WTC11 (cell line): ENCODE measurements at regions not wholly inside any gene's neighbourhood (a gene's known extent, or its start where the extent isn't known, plus 50 kb on each side); places are given as distances from the start of the nearest gene placed in this dataset.

ENCODE experiments used
- ATAC-seq: fragments of 200-7000 bp; cut with Tn5 transposase; 2 replicates; pipeline ENCODE4 v1.10.0; 2021; ENCODE audit warnings: mild to moderate bottlenecking, moderate library complexity
- CTCF ChIA-PET: fragments of 300-600 bp; sonication (Branson Sonifier 250); formaldehyde crosslinking; loops from one replicate; lab custom pipeline; 2021; ENCODE audit warnings: antibody characterized with exemption; lab: Charles Lee
- POLR2A ChIA-PET: fragments of 350-600 bp; sonication (Branson Sonifier 250); formaldehyde crosslinking; loops from one replicate; lab custom pipeline; 2021; ENCODE audit warnings: antibody characterized with exemption; lab: Charles Lee
- DNase-seq: peaks from one replicate; pipeline ENCODE4 v3.0.0; 2021; ENCODE audit warnings: low spot score
- H3K27ac Mint-ChIP-seq: 2 replicates; pipeline ENCODE4 v1.8.0; 2021; ENCODE audit warnings: mixed read lengths
- H3K27me3 Mint-ChIP-seq: 2 replicates; pipeline ENCODE4 v1.8.0; 2021; ENCODE audit warnings: low read depth, mild to moderate bottlenecking, moderate library complexity, mixed read lengths
- H3K36me3 Mint-ChIP-seq: 2 replicates; pipeline ENCODE4 v1.8.0; 2021; ENCODE audit warnings: mixed read lengths
- H3K4me1 Mint-ChIP-seq: 2 replicates; pipeline ENCODE4 v1.8.0; 2022; ENCODE audit warnings: mixed read lengths
- H3K4me3 Mint-ChIP-seq: 2 replicates; pipeline ENCODE4 v1.8.0; 2021; ENCODE audit warnings: mild to moderate bottlenecking, moderate library complexity, mixed read lengths
- H3K9me3 Mint-ChIP-seq: 2 replicates; pipeline ENCODE4 v1.8.0; 2021; ENCODE audit warnings: mixed read lengths
- ATF3 ChIP-seq: sonication (generic); formaldehyde crosslinking; conservative IDR thresholded peaks from 2 replicates; pipeline ENCODE4 v1.8.1; 2022; ENCODE audit warnings: mild to moderate bottlenecking, missing genetic modification reagents
- ATF6 ChIP-seq: sonication (generic); formaldehyde crosslinking; IDR thresholded peaks from 2 replicates; pipeline ENCODE4 v1.8.1; 2023; ENCODE audit warnings: mild to moderate bottlenecking, missing genetic modification reagents
- CBFB ChIP-seq: sonication (generic); formaldehyde crosslinking; IDR thresholded peaks from 2 replicates; pipeline ENCODE4 v1.8.1; 2022; ENCODE audit warnings: mild to moderate bottlenecking, low read depth, missing genetic modification reagents
- CDX4 ChIP-seq: fragments of 250-450 bp; sonication (Bioruptor Pico); IDR thresholded peaks from 2 replicates; pipeline ENCODE4 v1.9.0; 2021; ENCODE audit warnings: moderate library complexity, mild to moderate bottlenecking, inconsistent platforms, borderline replicate concordance
- CREB1 ChIP-seq: sonication (generic); formaldehyde crosslinking; IDR thresholded peaks from 2 replicates; pipeline ENCODE4 v1.8.0; 2023; ENCODE audit warnings: mild to moderate bottlenecking, missing genetic modification reagents
- CTCF ChIP-seq: fragments of 200-600 bp; IDR thresholded peaks from 2 replicates; pipeline ENCODE4 v1.8.0; 2022; ENCODE audit warnings: antibody characterized with exemption
- ERG ChIP-seq: fragments of 250-450 bp; sonication (Bioruptor Pico); IDR thresholded peaks from 2 replicates; pipeline ENCODE4 v1.8.0; 2021; ENCODE audit warnings: mild to moderate bottlenecking
- FOXJ3 ChIP-seq: sonication (generic); formaldehyde crosslinking; IDR thresholded peaks from 2 replicates; pipeline ENCODE4 v1.9.0; 2021; ENCODE audit warnings: missing genetic modification reagents, mild to moderate bottlenecking, borderline replicate concordance
- HMGA2 ChIP-seq: fragments of 250-450 bp; sonication (Bioruptor Pico); IDR thresholded peaks from 2 replicates; pipeline ENCODE4 v1.4.0; 2021; ENCODE audit warnings: mild to moderate bottlenecking, moderate library complexity
- NFATC4 ChIP-seq: fragments of 250-450 bp; sonication (Bioruptor Pico); IDR thresholded peaks from 2 replicates; pipeline ENCODE4 v1.9.0; 2021; ENCODE audit warnings: mild to moderate bottlenecking
- NR1H2 ChIP-seq: sonication (generic); formaldehyde crosslinking; IDR thresholded peaks from 2 replicates; pipeline ENCODE4 v1.9.0; 2021; ENCODE audit warnings: mild to moderate bottlenecking, moderate library complexity, missing genetic modification reagents
- NR2C2 ChIP-seq: sonication (generic); formaldehyde crosslinking; IDR thresholded peaks from 2 replicates; pipeline ENCODE4 v1.8.0; 2022; ENCODE audit warnings: mild to moderate bottlenecking, missing genetic modification reagents
- PREB ChIP-seq: sonication (generic); formaldehyde crosslinking; IDR thresholded peaks from 2 replicates; pipeline ENCODE4 v1.8.1; 2022; ENCODE audit warnings: mild to moderate bottlenecking, missing genetic modification reagents, moderate library complexity, borderline replicate concordance
- PRRX2 ChIP-seq: fragments of 250-450 bp; sonication (Bioruptor Pico); IDR thresholded peaks from 2 replicates; pipeline ENCODE4 v1.8.0; 2021; ENCODE audit warnings: mild to moderate bottlenecking
- SMAD3 ChIP-seq: sonication (generic); formaldehyde crosslinking; IDR thresholded peaks from 2 replicates; pipeline ENCODE4 v1.8.0; 2022; ENCODE audit warnings: missing genetic modification reagents, mild to moderate bottlenecking, borderline replicate concordance
- SP1 ChIP-seq: sonication (generic); formaldehyde crosslinking; conservative IDR thresholded peaks from 2 replicates; pipeline ENCODE4 v1.8.1; 2022; ENCODE audit warnings: missing genetic modification reagents
- TCF7 ChIP-seq: sonication (generic); formaldehyde crosslinking; IDR thresholded peaks from 2 replicates; pipeline ENCODE4 v1.8.0; 2022; ENCODE audit warnings: mild to moderate bottlenecking, low read depth, missing genetic modification reagents, moderate library complexity
- TP53 ChIP-seq: sonication (generic); formaldehyde crosslinking; IDR thresholded peaks from 2 replicates; pipeline ENCODE4 v1.8.1; 2023; ENCODE audit warnings: mild to moderate bottlenecking, missing genetic modification reagents
- USF1 ChIP-seq: sonication (generic); formaldehyde crosslinking; IDR thresholded peaks from 2 replicates; pipeline ENCODE4 v1.8.0; 2022; ENCODE audit warnings: mild to moderate bottlenecking, missing genetic modification reagents
- ZBTB43 ChIP-seq: sonication (generic); formaldehyde crosslinking; IDR thresholded peaks from 2 replicates; pipeline ENCODE4 v1.8.1; 2023; ENCODE audit warnings: mild to moderate bottlenecking, missing genetic modification reagents
- ZNF671 ChIP-seq: fragments of 250-450 bp; sonication (Bioruptor Pico); IDR thresholded peaks from 2 replicates; pipeline ENCODE4 v1.8.0; 2021; ENCODE audit warnings: mild to moderate bottlenecking
- ZSCAN18 ChIP-seq: fragments of 250-450 bp; sonication (Bioruptor Pico); IDR thresholded peaks from 2 replicates; pipeline ENCODE4 v2.1.2; 2022; ENCODE audit warnings: mild to moderate bottlenecking, moderate library complexity

- H3K9me3 Mint-ChIP-seq, result no peaks in the 10 kb centered on the region
- H3K27me3 Mint-ChIP-seq, result peaks cover 35% of the 10 kb centered on the region
- TF ChIP-seq FOXJ3 (CRISPR knock-in tag) (no peak), USF1 (CRISPR knock-in tag) (no peak), CREB1 (CRISPR knock-in tag) (no peak), CTCF (no peak), CDX4 (CRISPR knock-in tag) (no peak), PREB (CRISPR knock-in tag) (no peak)
- H3K36me3 Mint-ChIP-seq, result no peaks in the 10 kb centered on the region
- ATAC-seq (no peak), DNase-seq (no peak)
- H3K4me3 Mint-ChIP-seq, result no peak overlapping the region
- POLR2A ChIA-PET, result no interaction called here
- H3K4me1 Mint-ChIP-seq, result no peaks in the 10 kb centered on the region
- no peak overlapping the region for H3K27ac Mint-ChIP-seq
- CTCF ChIA-PET, result interaction anchor here (1.2 kb wide), 1 partner anchor 25 kb away, joined by 4 read pairs; no protein-coding TSS in a partner anchor
These were observed 111.5 kb upstream of the WSCD2 start for GRCh38 chr12:108017472-108018057.

- peaks cover 18% of the 10 kb centered on the region for H3K27me3 Mint-ChIP-seq
- H3K27ac Mint-ChIP-seq, result no peak overlapping the region
- H3K4me1 Mint-ChIP-seq, result no peaks in the 10 kb centered on the region
- no peak overlapping the region for H3K4me3 Mint-ChIP-seq
- DNase-seq (no peak), ATAC-seq (no peak)
- no peaks in the 10 kb centered on the region for H3K9me3 Mint-ChIP-seq
- no peaks in the 10 kb centered on the region for H3K36me3 Mint-ChIP-seq
- no peak for TF ChIP-seq PRRX2
- no peak for TF ChIP-seq HMGA2 (CRISPR knock-in tag)
- TF ChIP-seq NR1H2, result no peak
- TF ChIP-seq ATF3 (CRISPR knock-in tag), result no peak
- TF ChIP-seq TCF7 (CRISPR knock-in tag), result no peak
- TF ChIP-seq SMAD3 (CRISPR knock-in tag), result no peak
- TF ChIP-seq ZNF671 (CRISPR knock-in tag), result no peak
- no peak for TF ChIP-seq CBFB
- TF ChIP-seq SP1, result no peak
- ChIA-PET POLR2A (no interaction called here), CTCF (interaction anchor here (1.0 to 1.3 kb wide), 2 partner anchors 27 to 344 kb away, joined by 3 to 4 read pairs; no protein-coding TSS in a partner anchor)
These were observed 109.2 kb upstream of the WSCD2 start for GRCh38 chr12:108019862-108020261.

- Mint-ChIP-seq H3K4me1 (no peaks in the 10 kb centered on the region), H3K9me3 (no peaks in the 10 kb centered on the region), H3K4me3 (no peak overlapping the region), H3K27ac (no peak overlapping the region), H3K36me3 (no peaks in the 10 kb centered on the region), H3K27me3 (peaks cover 10% of the 10 kb centered on the region)
- no peak for ATAC-seq
- DNase-seq, result no peak
- POLR2A ChIA-PET, result no interaction called here
- CTCF ChIA-PET, result no interaction called here
- TF ChIP-seq ZSCAN18 (no peak), FOXJ3 (CRISPR knock-in tag) (no peak), TP53 (CRISPR knock-in tag) (no peak), ZBTB43 (CRISPR knock-in tag) (no peak), NFATC4 (CRISPR knock-in tag) (no peak), NR2C2 (CRISPR knock-in tag) (no peak), ERG (CRISPR knock-in tag) (no peak), ATF6 (CRISPR knock-in tag) (no peak)
These were observed 107.9 kb upstream of the WSCD2 start for GRCh38 chr12:108021141-108021540.
